HEK293 (cell line): ENCODE measurements at regions not wholly inside any gene's neighbourhood (a gene's known extent, or its start where the extent isn't known, plus 50 kb on each side); places are given as distances from the start of the nearest gene placed in this dataset.
"Not testable (repeated sequence)": the region's sequence is repeated elsewhere in the genome, so short reads cannot be mapped to it uniquely, and the experiment has no call there.

Source experiments
- CTCF ChIA-PET: fragments of 350-600 bp; formaldehyde crosslinking; extraction: SDS; loops from one replicate; lab custom pipeline; 2021; ENCODE audit warnings: antibody characterized with exemption; lab: Yijun Ruan, JAX
- POLR2A ChIA-PET: fragments of 300-600 bp; formaldehyde crosslinking; extraction: SDS; loops from one replicate; lab custom pipeline; 2020; ENCODE audit warnings: antibody characterized with exemption, inconsistent platforms; lab: Yijun Ruan, JAX
- H3K27ac ChIP-seq: fragments of 200-500 bp; sonication (Bioruptor generic); 2 replicates; pipeline ENCODE4 v1.5.1; 2014; ENCODE audit warnings: low read depth, low read length, control low read depth, inconsistent platforms; ENCODE audit errors: extremely low read depth
- H3K36me3 ChIP-seq, 2 experiments: fragments of 200-500 bp in 1 of 2; sonication (Bioruptor generic) in 1 of 2; 1 replicate in 1 of 2; 2 replicates in 1 of 2; pipeline ENCODE4 v1.5.1; 2014 to 2017; ENCODE audit warnings: inconsistent platforms in 2 of 2, low read length in 2 of 2; ENCODE audit not compliant: control insufficient read depth in 2 of 2, insufficient read depth in 1 of 2
- H3K4me1 ChIP-seq: fragments of 200-500 bp; sonication (Bioruptor generic); 2 replicates; pipeline ENCODE4 v1.5.1; 2014; ENCODE audit warnings: mild to moderate bottlenecking, low read length, inconsistent platforms; ENCODE audit not compliant: control insufficient read depth, insufficient read depth
- H3K4me3 ChIP-seq: 2 replicates; pipeline ENCODE4 v1.5.1; 2011; ENCODE audit warnings: low read depth, mild to moderate bottlenecking, control low read depth, low read length, moderate library complexity
- H3K9me3 ChIP-seq: fragments of 200-500 bp; sonication (Bioruptor generic); 2 replicates; pipeline ENCODE4 v1.5.1; 2014; ENCODE audit warnings: low read depth, low read length, inconsistent platforms; ENCODE audit not compliant: control insufficient read depth, insufficient read depth
- PBX3 ChIP-seq: sonication (generic); formaldehyde crosslinking; IDR thresholded peaks from 2 replicates; pipeline ENCODE4 v1.8.1; 2022; ENCODE audit warnings: mild to moderate bottlenecking, moderate library complexity, missing genetic modification reagents
- TRIM28 ChIP-seq: IDR thresholded peaks from 2 replicates; pipeline ENCODE4 v1.6.1; 2011; ENCODE audit warnings: low read length, control low read depth, borderline replicate concordance
- ZBTB8A ChIP-seq: fragments of 450-650 bp; formaldehyde crosslinking; IDR thresholded peaks from 2 replicates; pipeline ENCODE4 v1.5.1; 2016; ENCODE audit warnings: missing biosample characterization, missing genetic modification characterization
- ZNF114 ChIP-seq: fragments of 450-650 bp; formaldehyde crosslinking; IDR thresholded peaks from 2 replicates; pipeline ENCODE4 v1.5.0; 2017; ENCODE audit warnings: missing biosample characterization, missing genetic modification characterization
- ZNF214 ChIP-seq: fragments of 450-650 bp; formaldehyde crosslinking; IDR thresholded peaks from 2 replicates; pipeline ENCODE4 v1.5.1; 2017; ENCODE audit warnings: missing biosample characterization, mild to moderate bottlenecking, missing genetic modification characterization, borderline replicate concordance
- ZNF354C ChIP-seq: fragments of 450-650 bp; formaldehyde crosslinking; IDR thresholded peaks from 2 replicates; pipeline ENCODE4 v1.5.1; 2016; ENCODE audit warnings: missing biosample characterization, missing genetic modification characterization, low read depth, borderline replicate concordance
- ZNF426 ChIP-seq: fragments of 450-650 bp; formaldehyde crosslinking; IDR thresholded peaks from 2 replicates; pipeline ENCODE4 v1.5.1; 2017; ENCODE audit warnings: missing biosample characterization, missing genetic modification characterization, mild to moderate bottlenecking, inconsistent platforms, moderate library complexity
- ZNF433 ChIP-seq: fragments of 450-650 bp; formaldehyde crosslinking; IDR thresholded peaks from 2 replicates; pipeline ENCODE4 v1.5.1; 2016; ENCODE audit warnings: missing biosample characterization, missing genetic modification characterization, low read depth
- ZNF501 ChIP-seq: fragments of 450-650 bp; formaldehyde crosslinking; IDR thresholded peaks from 2 replicates; pipeline ENCODE4 v1.5.1; 2016; ENCODE audit warnings: missing biosample characterization, missing genetic modification characterization
- ZNF529 ChIP-seq: fragments of 450-650 bp; formaldehyde crosslinking; IDR thresholded peaks from 2 replicates; pipeline ENCODE4 v1.5.1; 2017; ENCODE audit warnings: missing genetic modification characterization, missing biosample characterization; ENCODE audit not compliant: insufficient replicate concordance
- ZNF530 ChIP-seq: fragments of 450-650 bp; formaldehyde crosslinking; IDR thresholded peaks from 2 replicates; pipeline ENCODE4 v1.5.1; 2016; ENCODE audit warnings: low read depth, missing biosample characterization, missing genetic modification characterization
- ZNF555 ChIP-seq: fragments of 450-650 bp; formaldehyde crosslinking; conservative IDR thresholded peaks from 2 replicates; pipeline ENCODE4 v1.5.1; 2017; ENCODE audit warnings: missing biosample characterization, mild to moderate bottlenecking, missing genetic modification characterization, inconsistent platforms
- ZNF558 ChIP-seq: fragments of 450-650 bp; formaldehyde crosslinking; IDR thresholded peaks from 2 replicates; pipeline ENCODE4 v1.5.1; 2016; ENCODE audit warnings: missing biosample characterization, missing genetic modification characterization
- ZNF560 ChIP-seq: fragments of 450-650 bp; formaldehyde crosslinking; IDR thresholded peaks from 2 replicates; pipeline ENCODE4 v1.5.1; 2017; ENCODE audit warnings: missing biosample characterization, missing genetic modification characterization, borderline replicate concordance
- ZNF654 ChIP-seq: fragments of 450-650 bp; formaldehyde crosslinking; IDR thresholded peaks from 2 replicates; pipeline ENCODE4 v1.5.1; 2016; ENCODE audit warnings: low read depth, missing biosample characterization, missing genetic modification characterization
- ZNF701 ChIP-seq: fragments of 450-650 bp; formaldehyde crosslinking; IDR thresholded peaks from 2 replicates; pipeline ENCODE4 v1.5.1; 2016; ENCODE audit warnings: missing biosample characterization, missing genetic modification characterization
- ZNF777 ChIP-seq: fragments of 450-650 bp; formaldehyde crosslinking; IDR thresholded peaks from 2 replicates; pipeline ENCODE4 v1.5.1; 2017; ENCODE audit warnings: missing biosample characterization, missing genetic modification characterization, borderline replicate concordance
- ZSCAN5A ChIP-seq: fragments of 450-650 bp; formaldehyde crosslinking; IDR thresholded peaks from 2 replicates; pipeline ENCODE4 v1.5.1; 2016; ENCODE audit warnings: missing biosample characterization, missing genetic modification characterization
- TF ChIP-seq, protein P1 (sequence below): fragments of 450-650 bp; formaldehyde crosslinking; conservative IDR thresholded peaks from 2 replicates; pipeline ENCODE4 v1.5.1; 2016; ENCODE audit warnings: low read depth, missing biosample characterization, missing genetic modification characterization

GRCh38 chrX:115884121-115884520 lies 286.4 kb upstream of the AGTR2 start (continued):
- TF ChIP-seq ZNF555 (tag by site-specific recombination), result peak; percentile 99
- TF ChIP-seq ZNF433, result peak; percentile 98
- TF ChIP-seq ZNF530, result peak; percentile 88
- peak; percentile 69; the same call in 1 of the 2 replicates for TF ChIP-seq ZNF558 (tag by site-specific recombination)
- TF ChIP-seq, protein P1, sequence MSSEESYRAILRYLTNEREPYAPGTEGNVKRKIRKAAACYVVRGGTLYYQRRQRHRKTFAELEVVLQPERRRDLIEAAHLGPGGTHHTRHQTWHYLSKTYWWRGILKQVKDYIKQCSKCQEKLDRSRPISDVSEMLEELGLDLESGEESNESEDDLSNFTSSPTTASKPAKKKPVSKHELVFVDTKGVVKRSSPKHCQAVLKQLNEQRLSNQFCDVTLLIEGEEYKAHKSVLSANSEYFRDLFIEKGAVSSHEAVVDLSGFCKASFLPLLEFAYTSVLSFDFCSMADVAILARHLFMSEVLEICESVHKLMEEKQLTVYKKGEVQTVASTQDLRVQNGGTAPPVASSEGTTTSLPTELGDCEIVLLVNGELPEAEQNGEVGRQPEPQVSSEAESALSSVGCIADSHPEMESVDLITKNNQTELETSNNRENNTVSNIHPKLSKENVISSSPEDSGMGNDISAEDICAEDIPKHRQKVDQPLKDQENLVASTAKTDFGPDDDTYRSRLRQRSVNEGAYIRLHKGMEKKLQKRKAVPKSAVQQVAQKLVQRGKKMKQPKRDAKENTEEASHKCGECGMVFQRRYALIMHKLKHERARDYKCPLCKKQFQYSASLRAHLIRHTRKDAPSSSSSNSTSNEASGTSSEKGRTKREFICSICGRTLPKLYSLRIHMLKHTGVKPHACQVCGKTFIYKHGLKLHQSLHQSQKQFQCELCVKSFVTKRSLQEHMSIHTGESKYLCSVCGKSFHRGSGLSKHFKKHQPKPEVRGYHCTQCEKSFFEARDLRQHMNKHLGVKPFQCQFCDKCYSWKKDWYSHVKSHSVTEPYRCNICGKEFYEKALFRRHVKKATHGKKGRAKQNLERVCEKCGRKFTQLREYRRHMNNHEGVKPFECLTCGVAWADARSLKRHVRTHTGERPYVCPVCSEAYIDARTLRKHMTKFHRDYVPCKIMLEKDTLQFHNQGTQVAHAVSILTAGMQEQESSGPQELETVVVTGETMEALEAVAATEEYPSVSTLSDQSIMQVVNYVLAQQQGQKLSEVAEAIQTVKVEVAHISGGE, result peak; percentile 88
- TF ChIP-seq ZBTB8A (tag by site-specific recombination), result peak; percentile 88

- peak overlapping the region; percentile 33 for H3K4me3 ChIP-seq
- H3K36me3 ChIP-seq, CTCF ChIA-PET, H3K9me3 ChIP-seq, H3K27ac ChIP-seq, POLR2A ChIA-PET, H3K4me1 ChIP-seq: not testable (repeated sequence)
Observed at GRCh38 chrX:115888041-115888440, 282.5 kb upstream of the AGTR2 start.

GRCh38 chrX:115888519-115888918 lies 282.0 kb upstream of the AGTR2 start:
- H3K4me3 ChIP-seq, H3K36me3 ChIP-seq, H3K4me1 ChIP-seq, CTCF ChIA-PET, H3K27ac ChIP-seq, H3K9me3 ChIP-seq, POLR2A ChIA-PET: not testable (repeated sequence)

GRCh38 chrX:115889121-115889890 lies 281.2 kb upstream of the AGTR2 start:
- Histone ChIP-seq H3K4me3 (no peak overlapping the region), H3K36me3 (peaks cover 0 to 7% of the 10 kb centered on the region in 2 experiments; a peak in 1 of 3 replicates), H3K27ac (no peak overlapping the region), H3K9me3 (no peaks in the 10 kb centered on the region), H3K4me1 (no peaks in the 10 kb centered on the region)
- TF ChIP-seq ZNF426 (tag by site-specific recombination) (no peak), PBX3 (CRISPR knock-in tag) (no peak), ZNF354C (tag by site-specific recombination) (no peak)
- CTCF ChIA-PET, result no interaction called here
- POLR2A ChIA-PET, result no interaction called here

DNA sequence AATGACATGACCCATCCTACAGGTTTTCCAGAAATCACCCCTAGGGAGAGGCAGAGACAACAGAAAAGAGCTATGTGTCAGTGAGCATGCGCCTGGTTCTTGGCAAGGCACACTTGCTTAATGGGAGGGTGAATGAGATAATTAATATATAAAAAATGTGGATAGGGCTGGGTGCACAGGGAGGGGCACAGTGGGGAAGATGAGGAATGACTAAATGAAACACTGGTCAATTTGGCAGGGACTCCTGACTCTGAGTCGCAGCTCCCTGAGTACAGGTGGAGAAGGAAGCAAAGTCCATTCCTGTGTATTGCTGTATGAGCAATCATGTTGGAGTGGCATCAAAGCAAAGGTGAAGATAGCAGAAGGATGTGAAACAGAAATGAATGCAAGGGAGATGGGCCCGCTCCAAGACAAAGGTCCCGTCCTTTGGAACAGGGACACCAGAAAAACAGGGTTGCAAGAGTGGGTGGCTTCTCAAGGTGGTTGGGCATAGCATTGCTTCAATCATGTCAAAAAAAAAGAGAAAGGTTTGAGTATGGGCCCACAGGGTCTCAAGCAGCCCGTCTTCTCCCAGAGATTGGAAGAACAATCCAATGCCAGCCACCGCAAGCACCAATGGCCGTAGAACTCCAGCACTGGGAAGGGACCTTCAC lies 278.4 kb upstream of the AGTR2 start:
- Histone ChIP-seq H3K9me3 (no peaks in the 10 kb centered on the region), H3K36me3 (peaks cover 0 to 7% of the 10 kb centered on the region in 2 experiments; a peak in 1 of 3 replicates), H3K4me3 (no peak overlapping the region), H3K4me1 (no peaks in the 10 kb centered on the region), H3K27ac (no peak overlapping the region)
- ChIA-PET POLR2A (no interaction called here), CTCF (interaction anchor here (0.7 to 0.8 kb wide), 2 partner anchors 49 to 247 kb away, joined by 3 to 6 read pairs; no protein-coding TSS in a partner anchor)
- no peak for TF ChIP-seq ZNF114 (tag by site-specific recombination)
- TF ChIP-seq ZNF777 (tag by site-specific recombination), result no peak
- no peak for TF ChIP-seq ZNF701 (tag by site-specific recombination)
- TF ChIP-seq ZNF530, result no peak
- no peak for TF ChIP-seq ZSCAN5A (tag by site-specific recombination)
- no peak for TF ChIP-seq ZNF501 (tag by site-specific recombination)
- TF ChIP-seq TRIM28, result no peak
- 0 out of 2 replicates have a peak, but pooled peaks have one; percentile 2 for TF ChIP-seq ZNF654 (tag by site-specific recombination)
- TF ChIP-seq ZNF214, result no peak
- no peak for TF ChIP-seq ZNF529 (tag by site-specific recombination)
- no peak for TF ChIP-seq ZNF560 (tag by site-specific recombination)
